ENCODE measurements at regions not wholly inside any gene's neighbourhood (a gene's known extent, or its start where the extent isn't known, plus 50 kb on each side); places are given as distances from the start of the nearest gene placed in this dataset.

GRCh38 chr13:82827724-82828123 lies 1054.5 kb downstream of the SLITRK1 start:
- Histone ChIP-seq H4K20me1 (ENCODE audit: insufficient read depth) (no peaks in the 10 kb centered on the region), H3K4me1 (ENCODE audit: low read depth, poor library complexity, severe bottlenecking) (no peaks in the 10 kb centered on the region), H3K9ac (no peak overlapping the region), H3K36me3 (ENCODE audit: insufficient read depth) (no peaks in the 10 kb centered on the region), H3K79me2 (ENCODE audit: insufficient read depth, low read depth) (no peaks in the 10 kb centered on the region), H3K27ac (no peak overlapping the region), H3K27me3 (ENCODE audit: insufficient read depth, low read depth) (no peaks in the 10 kb centered on the region), H2AFZ (ENCODE audit: low read depth) (no peak overlapping the region), H3K4me2 (no peak overlapping the region), H3K4me3 (IDR thresholded peaks at IDR 0.05; ENCODE audit: insufficient read depth, low read depth, low read length) (no peak overlapping the region)
- TF ChIP-seq, protein P1, sequence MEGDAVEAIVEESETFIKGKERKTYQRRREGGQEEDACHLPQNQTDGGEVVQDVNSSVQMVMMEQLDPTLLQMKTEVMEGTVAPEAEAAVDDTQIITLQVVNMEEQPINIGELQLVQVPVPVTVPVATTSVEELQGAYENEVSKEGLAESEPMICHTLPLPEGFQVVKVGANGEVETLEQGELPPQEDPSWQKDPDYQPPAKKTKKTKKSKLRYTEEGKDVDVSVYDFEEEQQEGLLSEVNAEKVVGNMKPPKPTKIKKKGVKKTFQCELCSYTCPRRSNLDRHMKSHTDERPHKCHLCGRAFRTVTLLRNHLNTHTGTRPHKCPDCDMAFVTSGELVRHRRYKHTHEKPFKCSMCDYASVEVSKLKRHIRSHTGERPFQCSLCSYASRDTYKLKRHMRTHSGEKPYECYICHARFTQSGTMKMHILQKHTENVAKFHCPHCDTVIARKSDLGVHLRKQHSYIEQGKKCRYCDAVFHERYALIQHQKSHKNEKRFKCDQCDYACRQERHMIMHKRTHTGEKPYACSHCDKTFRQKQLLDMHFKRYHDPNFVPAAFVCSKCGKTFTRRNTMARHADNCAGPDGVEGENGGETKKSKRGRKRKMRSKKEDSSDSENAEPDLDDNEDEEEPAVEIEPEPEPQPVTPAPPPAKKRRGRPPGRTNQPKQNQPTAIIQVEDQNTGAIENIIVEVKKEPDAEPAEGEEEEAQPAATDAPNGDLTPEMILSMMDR (conservative IDR thresholded peaks at IDR 0.05; ENCODE audit: low read depth, low read length), result no peak

DNA sequence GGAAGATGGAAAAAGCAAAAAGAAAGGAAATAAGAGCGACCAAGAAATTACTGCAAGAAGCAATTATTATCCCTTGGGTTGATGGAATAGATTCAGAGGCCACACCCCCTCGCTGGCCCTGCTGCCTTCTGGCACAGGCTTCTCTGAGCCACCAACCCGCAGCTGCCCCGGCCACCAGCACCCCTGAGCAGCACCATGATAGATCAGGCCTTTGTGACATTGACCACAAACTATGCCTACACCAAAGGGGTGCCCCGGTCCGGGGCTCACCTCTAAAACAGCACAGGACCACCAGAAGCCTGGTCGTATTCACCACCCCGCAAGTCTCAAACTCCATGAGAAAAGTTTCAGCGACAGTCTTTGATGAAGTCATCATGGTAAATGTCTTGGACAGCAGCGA lies 1059.3 kb downstream of the SLITRK1 start:
- Histone ChIP-seq H3K27me3 (ENCODE audit: insufficient read depth, low read depth) (no peaks in the 10 kb centered on the region), H3K27ac (no peak overlapping the region), H2AFZ (ENCODE audit: low read depth) (no peak overlapping the region), H3K79me2 (ENCODE audit: insufficient read depth, low read depth) (no peaks in the 10 kb centered on the region), H3K4me2 (no peak overlapping the region), H3K4me3 (IDR thresholded peaks at IDR 0.05; ENCODE audit: insufficient read depth, low read depth, low read length) (no peak overlapping the region), H3K4me1 (ENCODE audit: low read depth, poor library complexity, severe bottlenecking) (no peaks in the 10 kb centered on the region), H4K20me1 (ENCODE audit: insufficient read depth) (no peaks in the 10 kb centered on the region), H3K36me3 (ENCODE audit: insufficient read depth) (no peaks in the 10 kb centered on the region), H3K9ac (no peak overlapping the region)
- TF ChIP-seq, protein P1 (conservative IDR thresholded peaks at IDR 0.05; ENCODE audit: low read depth, low read length), result no peak

GRCh38 chr13:82817133-82817532 lies 1065.1 kb downstream of the SLITRK1 start:
- Histone ChIP-seq H3K79me2 (ENCODE audit: insufficient read depth, low read depth) (no peaks in the 10 kb centered on the region), H4K20me1 (ENCODE audit: insufficient read depth) (no peaks in the 10 kb centered on the region), H2AFZ (ENCODE audit: low read depth) (no peak overlapping the region), H3K9ac (no peak overlapping the region), H3K4me1 (ENCODE audit: low read depth, poor library complexity, severe bottlenecking) (no peaks in the 10 kb centered on the region), H3K27ac (no peak overlapping the region), H3K27me3 (ENCODE audit: insufficient read depth, low read depth) (no peaks in the 10 kb centered on the region), H3K36me3 (ENCODE audit: insufficient read depth) (no peaks in the 10 kb centered on the region), H3K4me2 (no peak overlapping the region), H3K4me3 (IDR thresholded peaks at IDR 0.05; ENCODE audit: insufficient read depth, low read depth, low read length) (no peak overlapping the region)
- TF ChIP-seq, protein P1 (conservative IDR thresholded peaks at IDR 0.05; ENCODE audit: low read depth, low read length), result no peak

DNA sequence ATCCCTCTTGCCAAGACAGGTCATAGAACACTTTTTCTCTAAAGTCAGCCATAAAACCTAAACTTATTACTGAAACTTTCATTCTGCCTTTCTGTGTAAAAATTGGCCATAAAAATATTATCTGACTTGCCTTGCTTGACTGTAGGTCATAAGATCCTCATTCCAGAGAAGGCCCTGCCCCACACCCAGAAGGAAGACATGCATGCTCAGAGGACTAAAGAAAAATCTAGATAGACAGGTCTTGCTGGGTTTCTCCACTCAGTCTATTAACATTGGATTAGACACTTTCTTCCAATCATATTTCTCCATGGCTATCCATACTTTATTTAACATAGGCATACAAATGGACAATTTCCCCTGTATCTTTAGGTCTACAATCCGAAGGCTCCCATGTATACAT lies 1066.5 kb downstream of the SLITRK1 start:
- H3K79me2 ChIP-seq (ENCODE audit: insufficient read depth, low read depth), result no peaks in the 10 kb centered on the region
- no peaks in the 10 kb centered on the region for H3K4me1 ChIP-seq (ENCODE audit: low read depth, poor library complexity, severe bottlenecking)
- H3K36me3 ChIP-seq (ENCODE audit: insufficient read depth), result no peaks in the 10 kb centered on the region
- no peak overlapping the region for H2AFZ ChIP-seq (ENCODE audit: low read depth)
- no peak overlapping the region for H3K4me2 ChIP-seq
- H4K20me1 ChIP-seq (ENCODE audit: insufficient read depth), result no peaks in the 10 kb centered on the region
- no peaks in the 10 kb centered on the region for H3K27me3 ChIP-seq (ENCODE audit: insufficient read depth, low read depth)
- no peak overlapping the region for H3K9ac ChIP-seq
- no peak overlapping the region for H3K27ac ChIP-seq
- H3K4me3 ChIP-seq (IDR thresholded peaks at IDR 0.05; ENCODE audit: insufficient read depth, low read depth, low read length), result no peak overlapping the region
- TF ChIP-seq, protein P1 (conservative IDR thresholded peaks at IDR 0.05; ENCODE audit: low read depth, low read length), result no peak

Data from KMS-11 (cell line).